Mammary epithelial cell (primary cell): ENCODE measurements at regions not wholly inside any gene's neighbourhood (a gene's known extent, or its start where the extent isn't known, plus 50 kb on each side); places are given as distances from the start of the nearest gene placed in this dataset.

Experiments
- EZH2 ChIP-seq: IDR thresholded peaks from 2 replicates; pipeline ENCODE4 v1.6.1; 2012; ENCODE audit warnings: low read length, inconsistent platforms, borderline replicate concordance
- TF ChIP-seq, protein P1 (sequence below), 2 donors: IDR thresholded peaks in 1 of 2; conservative IDR thresholded peaks in 1 of 2; 2 replicates each; pipeline ENCODE4 v1.5.1; 2011 to 2012; ENCODE audit warnings: inconsistent platforms in 2 of 2, low read length in 2 of 2, mild to moderate bottlenecking in 2 of 2, control low read depth in 1 of 2, low read depth in 1 of 2; ENCODE audit not compliant: insufficient read depth in 1 of 2; ENCODE audit errors: extremely low read depth in 1 of 2

DNA sequence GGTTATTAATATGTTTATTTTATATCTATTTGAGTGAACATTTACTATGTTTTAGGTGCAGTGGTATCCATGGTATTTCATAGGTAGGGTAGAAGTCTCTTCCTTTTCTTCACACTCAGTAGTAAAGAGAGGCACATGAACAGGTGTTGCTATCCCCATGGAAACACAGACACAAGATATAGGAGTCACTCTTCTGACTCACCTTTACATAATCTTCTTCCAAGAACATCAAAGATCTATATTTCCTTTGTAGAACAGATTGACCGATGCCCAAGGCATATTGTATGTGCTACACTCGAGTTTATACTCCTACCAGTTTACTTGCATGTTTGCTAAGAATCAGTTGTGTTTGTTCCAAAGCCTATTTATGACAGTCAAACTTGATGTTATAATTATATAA is 1997.4 kb downstream of the C4orf33 start:
- TF ChIP-seq, protein P1, sequence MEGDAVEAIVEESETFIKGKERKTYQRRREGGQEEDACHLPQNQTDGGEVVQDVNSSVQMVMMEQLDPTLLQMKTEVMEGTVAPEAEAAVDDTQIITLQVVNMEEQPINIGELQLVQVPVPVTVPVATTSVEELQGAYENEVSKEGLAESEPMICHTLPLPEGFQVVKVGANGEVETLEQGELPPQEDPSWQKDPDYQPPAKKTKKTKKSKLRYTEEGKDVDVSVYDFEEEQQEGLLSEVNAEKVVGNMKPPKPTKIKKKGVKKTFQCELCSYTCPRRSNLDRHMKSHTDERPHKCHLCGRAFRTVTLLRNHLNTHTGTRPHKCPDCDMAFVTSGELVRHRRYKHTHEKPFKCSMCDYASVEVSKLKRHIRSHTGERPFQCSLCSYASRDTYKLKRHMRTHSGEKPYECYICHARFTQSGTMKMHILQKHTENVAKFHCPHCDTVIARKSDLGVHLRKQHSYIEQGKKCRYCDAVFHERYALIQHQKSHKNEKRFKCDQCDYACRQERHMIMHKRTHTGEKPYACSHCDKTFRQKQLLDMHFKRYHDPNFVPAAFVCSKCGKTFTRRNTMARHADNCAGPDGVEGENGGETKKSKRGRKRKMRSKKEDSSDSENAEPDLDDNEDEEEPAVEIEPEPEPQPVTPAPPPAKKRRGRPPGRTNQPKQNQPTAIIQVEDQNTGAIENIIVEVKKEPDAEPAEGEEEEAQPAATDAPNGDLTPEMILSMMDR (conservative IDR thresholded peaks at IDR 0.05 in 1 of 2, IDR thresholded peaks at IDR 0.05 in 1 of 2; ENCODE audit: extremely low read depth in 1 of 2, insufficient read depth in 1 of 2, low read depth in 1 of 2, low read length in 2 of 2) = no peak
- TF ChIP-seq EZH2 = no peak
